AG09309 (cell line): ENCODE measurements at regions not wholly inside any gene's neighbourhood (a gene's known extent, or its start where the extent isn't known, plus 50 kb on each side); places are given as distances from the start of the nearest gene placed in this dataset.

Source experiments
- DNase-seq: peaks from one replicate; pipeline ENCODE4 v3.0.0-alpha.2; 2010; ENCODE audit warnings: low read depth
- H3K4me3 ChIP-seq: 2 replicates; pipeline ENCODE4 v1.5.1; 2011; ENCODE audit warnings: mild to moderate bottlenecking, low read depth, low read length, moderate library complexity; ENCODE audit not compliant: control insufficient read depth
- CTCF ChIP-seq: IDR thresholded peaks from 2 replicates; pipeline ENCODE4 v1.5.1; 2011; ENCODE audit warnings: mild to moderate bottlenecking, low read depth, low read length, inconsistent platforms; ENCODE audit not compliant: insufficient read depth, control insufficient read depth; ENCODE audit errors: missing control alignments

- no peak for DNase-seq
- TF ChIP-seq CTCF, result no peak
- no peak overlapping the region for H3K4me3 ChIP-seq
These were observed 95.6 kb upstream of the CTDP1 start for GRCh38 chr18:79583984-79584401.

DNA sequence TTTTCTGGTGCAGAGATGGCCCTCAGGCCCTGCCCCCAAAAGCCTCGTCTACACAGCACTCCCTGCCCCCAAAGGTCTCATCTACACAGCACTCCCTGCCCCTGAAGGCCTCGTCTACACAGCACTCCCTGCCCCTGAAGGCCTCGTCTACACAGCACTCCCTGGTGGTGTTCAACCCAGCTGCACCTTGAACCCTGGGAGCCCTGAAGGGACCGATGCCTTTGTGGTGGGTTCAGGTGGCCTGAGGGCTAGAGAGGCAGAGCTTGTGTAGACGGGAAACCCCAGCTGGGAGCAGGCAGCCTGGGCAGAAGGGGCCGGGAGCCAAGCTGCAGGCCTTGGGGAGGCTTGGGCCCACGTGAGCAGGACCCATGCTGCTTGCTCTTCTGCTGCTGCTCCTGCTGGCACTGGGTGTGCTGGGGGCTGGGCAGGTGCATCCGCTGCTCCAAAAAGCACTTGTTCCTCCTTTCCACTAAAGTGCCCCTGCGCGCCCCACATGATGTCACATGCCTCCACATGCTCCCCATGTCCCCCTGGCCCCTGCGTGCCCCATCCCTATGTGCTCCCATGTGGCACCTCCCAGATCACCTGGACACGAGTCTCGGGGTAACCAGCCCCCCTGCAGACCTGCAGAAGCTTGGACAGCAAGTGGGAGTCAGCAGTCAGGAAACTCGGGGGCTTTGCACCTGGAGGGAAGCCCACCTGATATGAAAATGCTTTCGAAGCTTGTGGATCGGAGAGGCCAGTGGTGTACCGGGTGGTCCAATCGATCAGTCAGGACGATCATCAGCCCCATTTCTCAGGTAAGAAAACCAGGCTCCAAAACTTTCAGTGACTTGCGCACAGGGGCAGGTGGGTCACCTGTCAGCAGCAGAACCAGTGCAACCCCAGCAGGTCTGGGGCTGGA lies 94.9 kb upstream of the CTDP1 start:
- no peak overlapping the region for H3K4me3 ChIP-seq
- DNase-seq, result no peak
- TF ChIP-seq CTCF, result no peak

GRCh38 chr18:79585395-79586370 lies 93.9 kb upstream of the CTDP1 start:
- H3K4me3 ChIP-seq, result no peak overlapping the region
- DNase-seq, result no peak
- TF ChIP-seq CTCF, result no peak

DNA sequence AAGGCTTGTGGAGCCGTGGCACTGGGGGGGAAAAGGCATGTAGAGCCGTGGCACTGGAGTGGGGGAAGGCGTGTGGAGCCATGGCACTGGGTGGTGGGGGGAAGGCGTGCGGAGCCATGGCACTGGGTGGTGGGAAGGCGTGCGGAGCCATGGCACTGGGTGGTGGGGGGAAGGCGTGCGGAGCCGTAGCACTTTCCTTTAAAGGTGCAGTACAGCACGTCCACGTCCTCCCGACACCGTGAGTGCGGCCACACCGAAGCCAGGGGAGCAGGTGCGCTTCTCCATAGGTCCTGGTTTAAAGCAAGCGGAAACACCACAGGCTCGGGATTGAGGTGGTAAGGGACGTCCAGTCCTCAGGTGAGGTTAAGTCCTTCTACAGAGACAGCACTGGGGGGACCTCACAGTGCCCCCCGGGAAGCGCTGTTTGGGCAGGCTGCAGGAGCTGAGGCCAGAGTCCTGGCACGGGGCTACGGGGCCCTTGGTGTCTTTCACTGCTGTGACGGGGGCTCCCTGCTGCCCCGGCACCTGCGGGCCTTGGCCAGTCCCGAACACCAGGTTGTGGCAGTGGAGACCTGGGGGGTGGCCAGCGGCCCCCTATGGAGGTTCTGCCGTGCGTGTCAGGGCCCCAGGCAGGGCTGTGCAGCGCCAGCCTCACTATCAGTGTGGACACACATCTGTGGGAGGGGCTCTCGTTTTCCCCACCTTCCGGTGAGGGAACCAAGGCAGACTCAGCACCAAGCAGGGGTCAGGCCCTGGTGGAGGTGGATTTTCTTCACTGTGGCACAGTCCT lies 93.0 kb upstream of the CTDP1 start:
- no peak overlapping the region for H3K4me3 ChIP-seq
- no peak for TF ChIP-seq CTCF
- DNase-seq, result no peak

DNA sequence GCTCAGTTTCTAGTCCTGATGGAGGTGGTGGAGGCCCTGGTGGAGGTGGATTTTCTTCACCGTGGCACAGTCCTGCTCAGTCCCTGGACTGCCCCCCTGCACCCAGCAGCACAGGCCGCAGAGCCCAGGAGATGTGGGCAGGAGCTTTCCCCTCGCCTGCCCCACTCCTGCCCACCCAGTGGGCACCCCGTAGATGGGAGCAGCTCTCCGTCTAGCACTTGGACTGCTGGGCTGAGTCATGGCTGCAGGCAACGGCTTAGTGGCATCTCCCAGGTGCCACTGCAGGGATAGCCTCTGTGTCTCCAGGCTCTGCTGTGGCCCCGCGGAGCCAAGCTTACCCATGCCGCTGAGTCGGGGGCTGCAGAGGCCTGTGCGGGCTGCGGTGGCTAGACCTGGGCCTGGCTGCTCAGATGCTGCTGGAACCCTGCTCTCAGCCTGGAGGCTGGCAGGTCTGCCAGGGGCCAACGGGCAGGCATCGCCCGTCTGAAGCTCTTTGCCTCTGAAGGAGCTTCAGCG lies 92.3 kb upstream of the CTDP1 start:
- no peak for TF ChIP-seq CTCF
- no peak for DNase-seq
- no peak overlapping the region for H3K4me3 ChIP-seq
